Pancreas (tissue), 10 donors: ENCODE measurements at regions not wholly inside any gene's neighbourhood (a gene's known extent, or its start where the extent isn't known, plus 50 kb on each side); places are given as distances from the start of the nearest gene placed in this dataset.

Experiments
- ATAC-seq, 4 donors: fragments of 200-7000 bp; cut with Tn5 transposase; one replicate each; pipeline versions ENCODE4 v1.8.0 to v1.9.1; 2020; ENCODE audit warnings: mild to moderate bottlenecking in 4 of 4, moderate library complexity in 4 of 4
- DNase-seq, 6 donors: peaks; one replicate each; pipeline ENCODE4 v3.0.0-alpha.2; 2020
- FAIRE-seq: peaks from 2 replicates; lab custom pipeline; 2012; peaks lifted over from hg19 to GRCh38; lab: Jason Lieb, UNC
- H3K27ac ChIP-seq, 4 donors: fragments of 200-600 bp; sonication (generic); 1 replicate in 3 of 4; 2 replicates in 1 of 4; pipeline versions ENCODE4 v1.5.0 to v1.8.0; 2020
- H3K27me3 ChIP-seq, 4 donors: fragments of 200-600 bp; one replicate each; pipeline ENCODE4 v1.8.0; 2021
- H3K36me3 ChIP-seq, 3 donors: fragments of 200-600 bp; sonication (generic) in 1 of 3; one replicate each; pipeline versions ENCODE4 v1.5.0 to v1.8.0; 2020 to 2021
- H3K4me1 ChIP-seq, 3 donors: fragments of 200-600 bp; one replicate each; pipeline ENCODE4 v1.8.0; 2021
- H3K4me3 ChIP-seq, 4 donors: fragments of 200-600 bp; sonication (generic) in 2 of 4; one replicate each; pipeline versions ENCODE4 v1.5.0 to v1.8.0; 2020 to 2021
- H3K9me3 ChIP-seq, 4 donors: fragments of 200-600 bp; one replicate each; pipeline ENCODE4 v1.8.0; 2021
- CTCF ChIP-seq, 4 donors: fragments of 200-600 bp; sonication (generic) in 3 of 4; IDR thresholded peaks; one replicate each; pipeline versions ENCODE4 v1.5.0 to v1.8.0; 2021; ENCODE audit warnings: antibody characterized with exemption in 4 of 4
- WGBS, 2 donors: extraction: QIAGEN DNeasy Blood & Tissue Kit; methylation state at CpG; one replicate each; pipeline ENCODE4 v1.1.7; 2013; 5-methylcytosine and 5-hydroxymethylcytosine counted together
- intact Hi-C, 3 donors: fragments of 100-400 bp; cut with DNase I; formaldehyde crosslinking; loops; one replicate each; pipeline versions ENCODE4 v1.11.1 to v1.14.2; 2022
- donor health status: healthy with polysubstance abuse.
- donor health status: DM: no; HTN: no; CAD: no; lungs with moderate emphysema.
- donor health status: DM: no; HTN: no; CAD: no.
- donor health status: control.
- donor health status: control.
- donor health status: Bipolar disorder and iron deficiency.
- donor health status: DM: yes; HTN: yes; CAD: no.
- donor health status: DM: no; HTN: no; CAD: no.
- donor health status: DM: no; HTN: no; CAD: no.
- donor health status: DM: yes; HTN: yes; CAD: no.

- FAIRE-seq (no peak), ATAC-seq (no peak), DNase-seq (no peak)
- 53 to 58% methylated on average over 5 of the region's 5 CpGs for WGBS, 2 donors
- peak overlapping the region in 3 of 4 donors; percentile 56 to 86 (median 80) for H3K27ac ChIP-seq
- H3K4me1 ChIP-seq: peaks cover 27 to 44% (median 29%) of the 10 kb centered on the region in 3 donors
- H3K4me3 ChIP-seq: no peak overlapping the region
- intact Hi-C loops: no loop called here
- H3K9me3 ChIP-seq: no peaks in the 10 kb centered on the region
- H3K27me3 ChIP-seq: no peaks in the 10 kb centered on the region
- no peak for TF ChIP-seq CTCF (IDR thresholded peaks at IDR 0.05)
- no peaks in the 10 kb centered on the region for H3K36me3 ChIP-seq
Observed at GRCh38 chr14:101477648-101478047, 83.6 kb upstream of the DIO3 start.

- peak in 3 of 6 donors; percentile 17 to 49 (median 18) for DNase-seq
- no peak overlapping the region for H3K27ac ChIP-seq
- no peak for ATAC-seq
- no peak overlapping the region for H3K4me3 ChIP-seq
- H3K36me3 ChIP-seq: no peaks in the 10 kb centered on the region
- H3K4me1 ChIP-seq: peaks cover 27 to 44% (median 29%) of the 10 kb centered on the region in 3 donors
- WGBS, 2 donors: 77 to 87% methylated on average over 13 of the region's 13 CpGs
- no peak for FAIRE-seq
- intact Hi-C loops: no loop called here
- no peaks in the 10 kb centered on the region for H3K27me3 ChIP-seq
- no peak for TF ChIP-seq CTCF (IDR thresholded peaks at IDR 0.05)
- no peaks in the 10 kb centered on the region for H3K9me3 ChIP-seq
Observed at GRCh38 chr14:101478096-101478495, 83.2 kb upstream of the DIO3 start.

GRCh38 chr14:101478796-101479410, 82.4 kb upstream of the DIO3 start:
- no peaks in the 10 kb centered on the region for H3K27me3 ChIP-seq
- no peaks in the 10 kb centered on the region for H3K36me3 ChIP-seq
- no peak for ATAC-seq
- H3K9me3 ChIP-seq: no peaks in the 10 kb centered on the region
- H3K4me1 ChIP-seq: peaks cover 27 to 44% (median 29%) of the 10 kb centered on the region in 3 donors
- FAIRE-seq: no peak
- intact Hi-C loops: no loop called here
- no peak overlapping the region for H3K4me3 ChIP-seq
- 95 to 97% methylated on average over 13 of the region's 13 CpGs for WGBS, 2 donors
- no peak overlapping the region for H3K27ac ChIP-seq
- DNase-seq: peak in 3 of 6 donors; percentile 8 to 36 (median 11)
- no peak for TF ChIP-seq CTCF (IDR thresholded peaks at IDR 0.05)

- Histone ChIP-seq H3K27me3 (no peaks in the 10 kb centered on the region), H3K4me3 (no peak overlapping the region), H3K27ac (peak overlapping the region in 1 of 4 donors; percentile 44), H3K4me1 (peaks cover 18 to 38% (median 21%) of the 10 kb centered on the region in 3 donors), H3K9me3 (no peaks in the 10 kb centered on the region), H3K36me3 (no peaks in the 10 kb centered on the region)
- FAIRE-seq (no peak), DNase-seq (peak in 2 of 6 donors; percentile 3 to 9), ATAC-seq (no peak)
- 66 to 67% methylated on average over 12 of the region's 12 CpGs for WGBS, 2 donors
- TF ChIP-seq CTCF (IDR thresholded peaks at IDR 0.05): no peak
- intact Hi-C loops: no loop called here
Observed at GRCh38 chr14:101480022-101480746, 81.1 kb upstream of the DIO3 start.
